ENCODE measurements at regions not wholly inside any gene's neighbourhood (a gene's known extent, or its start where the extent isn't known, plus 50 kb on each side); places are given as distances from the start of the nearest gene placed in this dataset.

GRCh38 chr13:71090990-71091389, 776.0 kb downstream of the DACH1 start:
- Histone ChIP-seq H2AFZ (ENCODE audit: low read length) (no peak overlapping the region), H3K79me2 (ENCODE audit: insufficient read depth, low read length) (no peaks in the 10 kb centered on the region), H3K4me1 (ENCODE audit: insufficient read depth, low read length) (no peaks in the 10 kb centered on the region), H4K20me1 (ENCODE audit: insufficient read depth, low read length) (no peaks in the 10 kb centered on the region), H3K9ac (ENCODE audit: insufficient read depth, low read depth, low read length) (no peak overlapping the region), H3K4me2 (ENCODE audit: low read depth, low read length) (no peak overlapping the region), H3K27me3 (ENCODE audit: control insufficient read depth in 1 of 2, insufficient read depth in 2 of 2, low read length in 2 of 2) (no peaks in the 10 kb centered on the region), H3K9me3 (ENCODE audit: low read length) (no peaks in the 10 kb centered on the region), H3K36me3 (replicated peaks in 1 of 2; ENCODE audit: control insufficient read depth in 1 of 2, insufficient read depth in 2 of 2, low read length in 2 of 2) (no peaks in the 10 kb centered on the region), H3K4me3 (replicated peaks in 1 of 3; ENCODE audit: insufficient read depth in 1 of 3, low read depth in 2 of 3, low read length in 3 of 3) (no peak overlapping the region), H3K27ac (ENCODE audit: extremely low read length, insufficient read depth, low read length) (no peak overlapping the region)
- FAIRE-seq (no peak), DNase-seq (ENCODE audit: low spot score) (no peak), ATAC-seq (no peak)
- no TSS peak for BruUV-seq (replicated peaks)
- no peak for TF ChIP-seq BCL3 (CRISPR knock-in tag; IDR thresholded peaks at IDR 0.05)
- TF ChIP-seq ZNF367 (CRISPR knock-in tag; IDR thresholded peaks at IDR 0.05; ENCODE audit: borderline replicate concordance): no peak
- WGBS (ENCODE audit: low lambda C conversion rate): 8% methylated on average over 2 of the region's 2 CpGs
- intact Hi-C loops (cut with micrococcal nuclease; ENCODE audit: unreplicated experiment) (no loop called here), in situ Hi-C loops (cut with HindIII; ENCODE audit: extremely low pct_ligation_motif_present, low pct_unique_long_range_greater_than_20kb) (no loop called here)
- POLR2A ChIA-PET: no interaction called here
- CTCF ChIA-PET (ENCODE audit: low intra/inter-chr PET ratio, low total read pairs): no interaction called here

DNA sequence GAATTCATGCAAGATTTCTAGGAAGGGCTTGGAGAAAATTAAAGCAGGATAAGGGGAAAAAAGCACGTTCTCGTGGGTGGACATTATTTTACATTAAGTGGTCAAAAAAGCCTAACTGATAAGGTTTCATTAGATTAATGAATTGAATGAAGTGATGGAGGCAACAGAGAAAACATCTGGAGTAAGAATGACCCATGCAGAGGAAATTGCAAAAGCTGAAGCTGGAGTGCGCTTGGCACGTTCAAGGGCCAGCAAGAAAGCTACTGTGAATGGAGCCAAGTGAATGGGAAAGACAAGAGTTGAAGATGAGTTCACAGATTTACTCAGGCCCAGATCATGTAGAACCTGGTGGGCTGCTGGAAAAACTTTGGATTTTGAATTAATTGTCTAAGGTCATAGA, 777.9 kb downstream of the DACH1 start:
- H3K79me2 ChIP-seq (ENCODE audit: insufficient read depth, low read length): no peaks in the 10 kb centered on the region
- H3K27ac ChIP-seq (ENCODE audit: extremely low read length, insufficient read depth, low read length): no peak overlapping the region
- 33% methylated on average over 4 of the region's 4 CpGs for WGBS (ENCODE audit: low lambda C conversion rate)
- no peak overlapping the region for H3K4me2 ChIP-seq (ENCODE audit: low read depth, low read length)
- ChIA-PET POLR2A (no interaction called here), CTCF (ENCODE audit: low intra/inter-chr PET ratio, low total read pairs) (no interaction called here)
- intact Hi-C loops (cut with micrococcal nuclease; ENCODE audit: unreplicated experiment): no loop called here
- no peaks in the 10 kb centered on the region for H4K20me1 ChIP-seq (ENCODE audit: insufficient read depth, low read length)
- FAIRE-seq (no peak), ATAC-seq (no peak), DNase-seq (ENCODE audit: low spot score) (no peak)
- H3K27me3 ChIP-seq (ENCODE audit: control insufficient read depth in 1 of 2, insufficient read depth in 2 of 2, low read length in 2 of 2): no peaks in the 10 kb centered on the region
- H2AFZ ChIP-seq (ENCODE audit: low read length): no peak overlapping the region
- no peaks in the 10 kb centered on the region for H3K9me3 ChIP-seq (ENCODE audit: low read length)
- H3K9ac ChIP-seq (ENCODE audit: insufficient read depth, low read depth, low read length): no peak overlapping the region
- no peaks in the 10 kb centered on the region for H3K36me3 ChIP-seq (replicated peaks in 1 of 2; ENCODE audit: control insufficient read depth in 1 of 2, insufficient read depth in 2 of 2, low read length in 2 of 2)
- no peak overlapping the region for H3K4me3 ChIP-seq (replicated peaks in 1 of 3; ENCODE audit: insufficient read depth in 1 of 3, low read depth in 2 of 3, low read length in 3 of 3)
- no peaks in the 10 kb centered on the region for H3K4me1 ChIP-seq (ENCODE audit: insufficient read depth, low read length)
- in situ Hi-C loops (cut with HindIII; ENCODE audit: extremely low pct_ligation_motif_present, low pct_unique_long_range_greater_than_20kb): no loop called here
- no TSS peak for BruUV-seq (replicated peaks)
- TF ChIP-seq ZNF138 (CRISPR knock-in tag; IDR thresholded peaks at IDR 0.05; ENCODE audit: low read depth) (no peak), ZNF629 (CRISPR knock-in tag; conservative IDR thresholded peaks at IDR 0.05) (no peak), ZNF430 (CRISPR knock-in tag; IDR thresholded peaks at IDR 0.05) (no peak), CEBPZ (IDR thresholded peaks at IDR 0.05; ENCODE audit: low read length) (no peak), EED (CRISPR knock-in tag; IDR thresholded peaks at IDR 0.05) (no peak), ZNF589 (CRISPR knock-in tag; conservative IDR thresholded peaks at IDR 0.05) (no peak), ZNF567 (CRISPR knock-in tag; IDR thresholded peaks at IDR 0.05; ENCODE audit: borderline replicate concordance) (no peak), PHB2 (IDR thresholded peaks at IDR 0.05; ENCODE audit: partially characterized antibody) (no peak), ZNF205 (CRISPR knock-in tag; IDR thresholded peaks at IDR 0.05) (no peak), ZNF670 (CRISPR knock-in tag; IDR thresholded peaks at IDR 0.05; ENCODE audit: borderline replicate concordance) (no peak)
- TF ChIP-seq, protein P1, sequence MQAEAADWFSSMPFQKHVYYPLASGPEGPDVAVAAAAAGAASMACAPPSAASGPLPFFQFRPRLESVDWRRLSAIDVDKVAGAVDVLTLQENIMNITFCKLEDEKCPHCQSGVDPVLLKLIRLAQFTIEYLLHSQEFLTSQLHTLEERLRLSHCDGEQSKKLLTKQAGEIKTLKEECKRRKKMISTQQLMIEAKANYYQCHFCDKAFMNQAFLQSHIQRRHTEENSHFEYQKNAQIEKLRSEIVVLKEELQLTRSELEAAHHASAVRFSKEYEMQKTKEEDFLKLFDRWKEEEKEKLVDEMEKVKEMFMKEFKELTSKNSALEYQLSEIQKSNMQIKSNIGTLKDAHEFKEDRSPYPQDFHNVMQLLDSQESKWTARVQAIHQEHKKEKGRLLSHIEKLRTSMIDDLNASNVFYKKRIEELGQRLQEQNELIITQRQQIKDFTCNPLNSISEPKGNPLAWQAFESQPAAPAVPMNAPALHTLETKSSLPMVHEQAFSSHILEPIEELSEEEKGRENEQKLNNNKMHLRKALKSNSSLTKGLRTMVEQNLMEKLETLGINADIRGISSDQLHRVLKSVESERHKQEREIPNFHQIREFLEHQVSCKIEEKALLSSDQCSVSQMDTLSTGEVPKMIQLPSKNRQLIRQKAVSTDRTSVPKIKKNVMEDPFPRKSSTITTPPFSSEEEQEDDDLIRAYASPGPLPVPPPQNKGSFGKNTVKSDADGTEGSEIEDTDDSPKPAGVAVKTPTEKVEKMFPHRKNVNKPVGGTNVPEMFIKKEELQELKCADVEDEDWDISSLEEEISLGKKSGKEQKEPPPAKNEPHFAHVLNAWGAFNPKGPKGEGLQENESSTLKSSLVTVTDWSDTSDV (CRISPR knock-in tag; IDR thresholded peaks at IDR 0.05): no peak
